Stomach (tissue), 8 donors: ENCODE measurements at regions not wholly inside any gene's neighbourhood (a gene's known extent, or its start where the extent isn't known, plus 50 kb on each side); places are given as distances from the start of the nearest gene placed in this dataset.

Experiments
- DNase-seq, 2 donors: peaks; one replicate each; pipeline versions ENCODE4 v3.0.0 to v3.0.0-alpha.2; 2013 to 2019
- H3K27ac ChIP-seq, 5 donors: fragments of 200-600 bp in 4 of 5; sonication (generic) in 4 of 5; one replicate each; pipeline ENCODE4 v1.5.1; 2013 to 2019; ENCODE audit warnings: mild to moderate bottlenecking in 1 of 5, moderate library complexity in 1 of 5
- H3K27me3 ChIP-seq, 3 donors: fragments of 200-600 bp; sonication (generic); one replicate each; pipeline ENCODE4 v1.5.1; 2017 to 2019; ENCODE audit warnings: mixed run types in 1 of 3
- H3K36me3 ChIP-seq, 4 donors: fragments of 200-600 bp; sonication (generic); 1 replicate in 3 of 4; 2 replicates in 1 of 4; pipeline ENCODE4 v1.5.1; 2016 to 2019
- H3K4me1 ChIP-seq, 4 donors: fragments of 200-600 bp; sonication (generic); one replicate each; pipeline ENCODE4 v1.5.1; 2016 to 2019
- H3K4me3 ChIP-seq, 4 donors: fragments of 200-600 bp; sonication (generic) in 3 of 4; one replicate each; pipeline ENCODE4 v1.5.1; 2016 to 2019; ENCODE audit warnings: mild to moderate bottlenecking in 1 of 4
- H3K9me3 ChIP-seq, 4 donors: fragments of 200-600 bp; sonication (generic); one replicate each; pipeline ENCODE4 v1.5.1; 2016 to 2019
- EP300 ChIP-seq: sonication (generic); formaldehyde crosslinking; IDR thresholded peaks from one replicate; pipeline ENCODE4 v1.6.1; 2017; ENCODE audit warnings: antibody characterized with exemption
- POLR2A ChIP-seq, 4 donors: fragments of 450-650 bp; IDR thresholded peaks; one replicate each; pipeline ENCODE4 v1.6.1; 2016; ENCODE audit warnings: antibody characterized with exemption in 4 of 4, control low read depth in 2 of 4, mild to moderate bottlenecking in 1 of 4, moderate library complexity in 1 of 4
- POLR2AphosphoS5 ChIP-seq, 3 donors: sonication (generic); formaldehyde crosslinking; IDR thresholded peaks; one replicate each; pipeline ENCODE4 v1.6.1; 2016; ENCODE audit warnings: antibody characterized with exemption in 3 of 3
- WGBS, 5 donors: extraction: QIAGEN DNeasy Blood & Tissue Kit in 3 of 5; methylation state at CpG; one replicate each; pipeline versions ENCODE4 v1.1.5 to v1.1.7; 2013 to 2018; 5-methylcytosine and 5-hydroxymethylcytosine counted together
- intact Hi-C: fragments of 100-400 bp; cut with DNase I; formaldehyde crosslinking; loops from one replicate; pipeline ENCODE4 v1.15.1; 2023; ENCODE audit warnings: low total_unique reads
- TF ChIP-seq, protein P1 (sequence below), 7 experiments: fragments of 450-650 bp in 4 of 7; fragments of 200-600 bp in 3 of 7; sonication (generic) in 3 of 7; IDR thresholded peaks; one replicate each; pipeline ENCODE4 v1.5.1; 2016 to 2019; ENCODE audit warnings: antibody characterized with exemption in 7 of 7, control low read depth in 2 of 7, mild to moderate bottlenecking in 1 of 7
- donor health status: healthy with polysubstance abuse.
- donor health status: Bipolar disorder and iron deficiency.
- donor health status: healthy.

DNA sequence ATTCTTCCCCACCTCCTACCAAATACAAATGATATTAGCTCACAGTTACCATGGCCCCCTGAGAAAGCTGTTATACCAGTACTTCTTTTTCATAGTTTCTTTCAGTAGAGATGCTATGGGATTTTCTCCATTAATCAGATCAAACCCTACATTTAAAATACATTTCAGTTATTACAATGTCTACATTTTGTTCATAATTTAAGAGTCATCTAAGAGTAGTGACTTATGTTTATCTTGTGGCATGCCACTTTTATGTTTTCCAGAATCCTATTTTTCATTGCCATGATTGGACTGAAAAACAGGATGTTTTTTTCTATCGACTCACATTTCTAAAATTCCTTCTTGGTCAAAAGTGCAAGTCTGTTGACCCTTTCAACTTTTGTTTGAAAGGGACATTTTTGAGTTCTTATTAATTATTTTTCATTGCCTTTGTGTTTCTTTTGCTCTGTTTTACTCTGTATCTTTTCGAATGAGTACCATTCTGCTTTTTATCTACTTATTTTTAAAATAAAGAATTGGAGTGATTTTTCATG, 77.4 kb upstream of the ANXA1 start:
- intact Hi-C loops = no loop called here
- peaks cover 0 to 17% (median 5%) of the 10 kb centered on the region in 4 donors for H3K4me1 ChIP-seq
- H3K27ac ChIP-seq = peak overlapping the region in 2 of 5 donors; percentile 8 to 25
- no peak for DNase-seq
- 54 to 68% (median 63%) methylated on average over 2 of the region's 2 CpGs for WGBS, 5 donors
- H3K9me3 ChIP-seq = no peaks in the 10 kb centered on the region
- TF ChIP-seq POLR2AphosphoS5 (IDR thresholded peaks at IDR 0.05) (no peak), EP300 (no peak), POLR2A (IDR thresholded peaks at IDR 0.05) (no peak)
- TF ChIP-seq, protein P1, sequence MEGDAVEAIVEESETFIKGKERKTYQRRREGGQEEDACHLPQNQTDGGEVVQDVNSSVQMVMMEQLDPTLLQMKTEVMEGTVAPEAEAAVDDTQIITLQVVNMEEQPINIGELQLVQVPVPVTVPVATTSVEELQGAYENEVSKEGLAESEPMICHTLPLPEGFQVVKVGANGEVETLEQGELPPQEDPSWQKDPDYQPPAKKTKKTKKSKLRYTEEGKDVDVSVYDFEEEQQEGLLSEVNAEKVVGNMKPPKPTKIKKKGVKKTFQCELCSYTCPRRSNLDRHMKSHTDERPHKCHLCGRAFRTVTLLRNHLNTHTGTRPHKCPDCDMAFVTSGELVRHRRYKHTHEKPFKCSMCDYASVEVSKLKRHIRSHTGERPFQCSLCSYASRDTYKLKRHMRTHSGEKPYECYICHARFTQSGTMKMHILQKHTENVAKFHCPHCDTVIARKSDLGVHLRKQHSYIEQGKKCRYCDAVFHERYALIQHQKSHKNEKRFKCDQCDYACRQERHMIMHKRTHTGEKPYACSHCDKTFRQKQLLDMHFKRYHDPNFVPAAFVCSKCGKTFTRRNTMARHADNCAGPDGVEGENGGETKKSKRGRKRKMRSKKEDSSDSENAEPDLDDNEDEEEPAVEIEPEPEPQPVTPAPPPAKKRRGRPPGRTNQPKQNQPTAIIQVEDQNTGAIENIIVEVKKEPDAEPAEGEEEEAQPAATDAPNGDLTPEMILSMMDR (IDR thresholded peaks at IDR 0.05) = no peak
- no peaks in the 10 kb centered on the region for H3K27me3 ChIP-seq
- H3K36me3 ChIP-seq = no peaks in the 10 kb centered on the region
- H3K4me3 ChIP-seq = no peak overlapping the region

DNA sequence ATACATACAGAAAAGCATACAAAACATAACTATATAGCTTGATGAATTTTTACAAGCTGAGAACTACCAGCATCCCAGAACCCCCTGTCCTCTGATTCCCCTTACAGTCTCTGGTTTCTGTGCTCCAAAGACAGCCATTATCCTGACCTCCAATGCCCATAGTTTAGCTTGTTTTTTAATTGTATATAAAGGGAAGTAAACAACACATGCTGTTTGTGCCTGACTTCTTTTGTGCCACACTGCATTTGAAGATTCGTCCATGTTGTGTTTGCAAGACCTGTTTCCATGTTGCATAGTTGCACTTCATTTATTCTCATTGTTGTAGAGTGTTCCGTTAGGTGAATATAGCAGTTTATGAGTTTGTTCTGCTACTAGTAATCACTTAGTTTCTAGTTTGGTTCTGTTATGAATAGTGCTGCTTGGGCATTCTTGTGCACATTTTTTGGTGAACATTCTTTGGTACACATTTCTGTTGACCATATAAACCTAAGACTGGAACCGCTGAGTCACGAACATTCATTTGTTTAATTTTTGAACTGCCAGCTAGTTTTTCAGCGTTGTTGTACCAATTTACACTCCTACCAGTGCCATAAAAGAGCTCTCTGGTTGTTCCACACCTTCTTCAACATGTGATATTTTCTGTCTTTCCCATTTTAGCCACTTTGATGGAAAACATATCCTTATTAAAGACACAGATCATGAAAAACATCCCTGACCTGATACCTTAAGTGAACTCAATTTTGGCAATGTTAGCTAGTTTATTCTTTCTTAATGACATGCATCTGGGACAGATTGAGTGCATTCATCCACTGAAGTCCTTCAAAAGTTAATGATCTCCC, 78.1 kb upstream of the ANXA1 start:
- Histone ChIP-seq H3K27me3 (no peaks in the 10 kb centered on the region), H3K9me3 (no peaks in the 10 kb centered on the region), H3K4me3 (no peak overlapping the region), H3K4me1 (peaks cover 0 to 14% (median 5%) of the 10 kb centered on the region in 4 donors), H3K36me3 (no peaks in the 10 kb centered on the region), H3K27ac (peak overlapping the region in 2 of 5 donors; percentile 8 to 25)
- intact Hi-C loops = no loop called here
- 63 to 78% (median 67%) methylated on average over 5 of the region's 5 CpGs for WGBS, 5 donors
- TF ChIP-seq POLR2A (IDR thresholded peaks at IDR 0.05) = no peak
- no peak for DNase-seq

DNA sequence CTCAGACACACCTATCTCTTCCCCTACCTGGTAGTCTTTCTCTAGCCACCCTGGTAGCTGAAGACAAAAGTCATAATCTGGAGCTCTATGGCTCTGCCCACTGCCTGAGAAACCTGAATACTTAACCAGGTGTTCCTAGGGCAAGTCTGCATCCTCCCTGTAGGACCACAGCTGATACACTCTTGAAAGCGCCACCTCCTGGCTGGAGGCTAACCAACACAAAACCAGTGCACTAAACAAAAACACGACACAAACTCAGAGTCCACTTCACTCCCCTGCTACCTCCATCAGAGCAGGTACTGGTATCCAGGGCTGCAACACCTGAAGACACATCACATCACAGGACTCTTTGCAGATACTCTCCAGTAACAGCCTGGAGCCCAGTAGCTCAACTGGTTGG, 84.6 kb upstream of the ANXA1 start:
- Histone ChIP-seq H3K27me3 (no peaks in the 10 kb centered on the region), H3K4me1 (no peaks in the 10 kb centered on the region), H3K36me3 (no peaks in the 10 kb centered on the region), H3K27ac (no peak overlapping the region), H3K4me3 (no peak overlapping the region), H3K9me3 (no peaks in the 10 kb centered on the region)
- TF ChIP-seq POLR2A (IDR thresholded peaks at IDR 0.05) (no peak), EP300 (no peak), POLR2AphosphoS5 (IDR thresholded peaks at IDR 0.05) (no peak)
- TF ChIP-seq, protein P1 (IDR thresholded peaks at IDR 0.05) = no peak
- WGBS, 5 donors = 93 to 100% (median 93%) methylated on average over 2 of the region's 2 CpGs
- no peak for DNase-seq
- intact Hi-C loops = no loop called here

DNA sequence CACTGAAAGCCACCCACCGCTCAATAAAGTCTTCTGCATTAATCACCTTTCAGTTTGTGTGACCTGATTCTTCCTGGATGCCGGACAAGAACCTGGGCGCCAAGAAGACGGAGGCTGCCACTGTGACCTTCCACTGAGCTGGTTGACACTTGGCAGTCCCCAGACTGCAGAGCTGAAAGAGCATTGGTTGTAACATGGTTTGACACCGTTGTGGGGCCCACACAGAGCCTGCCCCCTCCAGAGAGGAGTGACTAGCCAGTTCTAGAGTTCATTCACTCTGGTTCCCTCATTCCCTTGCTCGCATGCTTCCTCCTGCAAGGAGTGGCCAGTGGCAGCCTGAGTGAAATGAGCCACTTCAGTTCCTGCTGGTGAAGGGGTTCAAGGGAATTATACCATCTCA, 86.2 kb upstream of the ANXA1 start:
- intact Hi-C loops = no loop called here
- H3K9me3 ChIP-seq = no peaks in the 10 kb centered on the region
- H3K4me3 ChIP-seq = no peak overlapping the region
- H3K36me3 ChIP-seq = no peaks in the 10 kb centered on the region
- H3K27me3 ChIP-seq = no peaks in the 10 kb centered on the region
- TF ChIP-seq, protein P1 (IDR thresholded peaks at IDR 0.05) = no peak
- TF ChIP-seq POLR2A (IDR thresholded peaks at IDR 0.05) (no peak), POLR2AphosphoS5 (IDR thresholded peaks at IDR 0.05) (no peak), EP300 (no peak)
- no peak for DNase-seq
- 89 to 94% (median 91%) methylated on average over 6 of the region's 6 CpGs for WGBS, 5 donors
- H3K27ac ChIP-seq = no peak overlapping the region
- H3K4me1 ChIP-seq = no peaks in the 10 kb centered on the region

DNA sequence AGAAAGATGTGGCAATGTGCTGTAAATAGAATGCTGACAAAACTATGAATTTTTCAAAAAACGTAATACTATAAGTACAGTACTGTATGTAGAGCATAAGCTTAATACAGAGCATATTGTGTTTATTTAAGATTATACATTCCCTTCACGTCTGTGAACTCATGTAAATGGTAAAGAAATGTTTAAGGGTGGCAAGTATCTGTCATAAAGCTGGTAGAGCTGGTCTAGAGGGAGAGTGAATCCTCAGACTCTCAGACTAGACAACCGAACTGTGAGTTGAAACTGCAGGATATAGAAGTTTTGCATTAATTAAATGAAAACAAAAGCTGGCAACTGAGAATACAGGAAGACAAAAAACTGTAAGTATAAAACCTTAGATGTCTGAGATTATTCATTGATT, 87.3 kb upstream of the ANXA1 start:
- WGBS, 5 donors = 62 to 72% (median 69%) methylated on average over 3 of the region's 3 CpGs
- Histone ChIP-seq H3K27me3 (no peaks in the 10 kb centered on the region), H3K27ac (no peak overlapping the region), H3K4me3 (no peak overlapping the region), H3K9me3 (no peaks in the 10 kb centered on the region), H3K36me3 (no peaks in the 10 kb centered on the region), H3K4me1 (no peaks in the 10 kb centered on the region)
- DNase-seq = no peak
- intact Hi-C loops = no loop called here
- no peak for TF ChIP-seq POLR2A (IDR thresholded peaks at IDR 0.05)
- TF ChIP-seq, protein P1 (IDR thresholded peaks at IDR 0.05) = no peak
- TF ChIP-seq POLR2AphosphoS5 (IDR thresholded peaks at IDR 0.05) = no peak
- TF ChIP-seq EP300 = no peak
